ENCODE measurements at regions not wholly inside any gene's neighbourhood (a gene's known extent, or its start where the extent isn't known, plus 50 kb on each side); places are given as distances from the start of the nearest gene placed in this dataset.

GRCh38 chr3:81173514-81173913, 587.9 kb downstream of the GBE1 start:
- H3K36me3 Mint-ChIP-seq, result no peaks in the 10 kb centered on the region
- no peaks in the 10 kb centered on the region for H3K9me3 Mint-ChIP-seq
- H3K27me3 Mint-ChIP-seq, result no peaks in the 10 kb centered on the region
- H3K4me1 Mint-ChIP-seq, result no peaks in the 10 kb centered on the region
- no peak overlapping the region for H3K27ac Mint-ChIP-seq
- ATAC-seq (ENCODE audit: low read depth) (no peak), DNase-seq (no peak)
- H3K4me3 Mint-ChIP-seq, result no peak overlapping the region
- POLR2A ChIA-PET, result no interaction called here

GRCh38 chr3:81170298-81170697, 591.1 kb downstream of the GBE1 start:
- POLR2A ChIA-PET, result no interaction called here
- H3K9me3 Mint-ChIP-seq, result peaks cover 4% of the 10 kb centered on the region
- H3K4me1 Mint-ChIP-seq, result no peaks in the 10 kb centered on the region
- H3K27me3 Mint-ChIP-seq, result no peaks in the 10 kb centered on the region
- ATAC-seq (ENCODE audit: low read depth), result no peak
- H3K27ac Mint-ChIP-seq, result no peak overlapping the region
- no peaks in the 10 kb centered on the region for H3K36me3 Mint-ChIP-seq
- no peak overlapping the region for H3K4me3 Mint-ChIP-seq
- no peak for DNase-seq

- no peaks in the 10 kb centered on the region for H3K36me3 Mint-ChIP-seq
- no peak overlapping the region for H3K4me3 Mint-ChIP-seq
- H3K9me3 Mint-ChIP-seq, result peaks cover 5% of the 10 kb centered on the region
- POLR2A ChIA-PET, result no interaction called here
- DNase-seq, result no peak
- H3K27me3 Mint-ChIP-seq, result no peaks in the 10 kb centered on the region
- H3K4me1 Mint-ChIP-seq, result no peaks in the 10 kb centered on the region
- no peak overlapping the region for H3K27ac Mint-ChIP-seq
- ATAC-seq (ENCODE audit: low read depth), result no peak
These were observed 596.6 kb downstream of the GBE1 start for GRCh38 chr3:81164806-81165205.

GRCh38 chr3:81161851-81162250, 599.6 kb downstream of the GBE1 start:
- ATAC-seq (ENCODE audit: low read depth), result no peak
- H3K4me3 Mint-ChIP-seq, result no peak overlapping the region

GRCh38 chr3:81161100-81161499, 600.3 kb downstream of the GBE1 start:
- Mint-ChIP-seq H3K4me3 (no peak overlapping the region), H3K27ac (no peak overlapping the region), H3K9me3 (peaks cover 7% of the 10 kb centered on the region), H3K36me3 (no peaks in the 10 kb centered on the region), H3K27me3 (no peaks in the 10 kb centered on the region), H3K4me1 (no peaks in the 10 kb centered on the region)
- POLR2A ChIA-PET, result no interaction called here
- ATAC-seq (ENCODE audit: low read depth) (no peak), DNase-seq (no peak)

More at GRCh38 chr3:81161851-81162250, 599.6 kb downstream of the GBE1 start:
- Mint-ChIP-seq H3K4me1 (no peaks in the 10 kb centered on the region), H3K36me3 (no peaks in the 10 kb centered on the region), H3K9me3 (peaks cover 7% of the 10 kb centered on the region), H3K27me3 (no peaks in the 10 kb centered on the region), H3K27ac (no peak overlapping the region)
- POLR2A ChIA-PET, result no interaction called here
- DNase-seq, result no peak

GRCh38 chr3:81154611-81155143, 606.8 kb downstream of the GBE1 start:
- no peaks in the 10 kb centered on the region for H3K4me1 Mint-ChIP-seq

GRCh38 chr3:81152156-81152555, 609.3 kb downstream of the GBE1 start:
- no peaks in the 10 kb centered on the region for H3K4me1 Mint-ChIP-seq
- no peaks in the 10 kb centered on the region for H3K9me3 Mint-ChIP-seq
- ATAC-seq (ENCODE audit: low read depth) (no peak), DNase-seq (no peak)
- H3K27ac Mint-ChIP-seq, result no peak overlapping the region
- H3K36me3 Mint-ChIP-seq, result no peaks in the 10 kb centered on the region
- H3K27me3 Mint-ChIP-seq, result no peaks in the 10 kb centered on the region
- POLR2A ChIA-PET, result no interaction called here
- no peak overlapping the region for H3K4me3 Mint-ChIP-seq

More at GRCh38 chr3:81154611-81155143, 606.8 kb downstream of the GBE1 start:
- Mint-ChIP-seq H3K27ac (no peak overlapping the region), H3K27me3 (no peaks in the 10 kb centered on the region), H3K4me3 (no peak overlapping the region), H3K9me3 (peaks cover 3% of the 10 kb centered on the region), H3K36me3 (no peaks in the 10 kb centered on the region)
- DNase-seq (no peak), ATAC-seq (ENCODE audit: low read depth) (no peak)
- POLR2A ChIA-PET, result no interaction called here

- ATAC-seq (ENCODE audit: low read depth) (no peak), DNase-seq (no peak)
These were observed 628.5 kb downstream of the GBE1 start for GRCh38 chr3:81132995-81133394.

GRCh38 chr3:81105789-81106488, 655.5 kb downstream of the GBE1 start:
- Mint-ChIP-seq H3K4me3 (no peak overlapping the region), H3K36me3 (no peaks in the 10 kb centered on the region), H3K4me1 (no peaks in the 10 kb centered on the region), H3K27me3 (no peaks in the 10 kb centered on the region), H3K27ac (no peak overlapping the region), H3K9me3 (peaks cover 2% of the 10 kb centered on the region)
- ATAC-seq (ENCODE audit: low read depth) (no peak), DNase-seq (no peak)
- POLR2A ChIA-PET, result no interaction called here

More at GRCh38 chr3:81132995-81133394, 628.5 kb downstream of the GBE1 start:
- H3K27me3 Mint-ChIP-seq, result no peaks in the 10 kb centered on the region
- no peak overlapping the region for H3K4me3 Mint-ChIP-seq
- no peaks in the 10 kb centered on the region for H3K4me1 Mint-ChIP-seq
- no peaks in the 10 kb centered on the region for H3K36me3 Mint-ChIP-seq
- H3K27ac Mint-ChIP-seq, result no peak overlapping the region
- POLR2A ChIA-PET, result no interaction called here
- H3K9me3 Mint-ChIP-seq, result peaks cover 1% of the 10 kb centered on the region

GRCh38 chr3:81105206-81105605, 656.2 kb downstream of the GBE1 start:
- peaks cover 2% of the 10 kb centered on the region for H3K9me3 Mint-ChIP-seq
- POLR2A ChIA-PET, result no interaction called here
- no peaks in the 10 kb centered on the region for H3K4me1 Mint-ChIP-seq
- no peak for ATAC-seq (ENCODE audit: low read depth)
- H3K27ac Mint-ChIP-seq, result no peak overlapping the region
- no peaks in the 10 kb centered on the region for H3K36me3 Mint-ChIP-seq
- DNase-seq, result no peak
- no peak overlapping the region for H3K4me3 Mint-ChIP-seq
- H3K27me3 Mint-ChIP-seq, result no peaks in the 10 kb centered on the region

- POLR2A ChIA-PET, result no interaction called here
- peaks cover 2% of the 10 kb centered on the region for H3K9me3 Mint-ChIP-seq
- no peak for DNase-seq
- no peaks in the 10 kb centered on the region for H3K27me3 Mint-ChIP-seq
- no peak for ATAC-seq (ENCODE audit: low read depth)
- H3K4me1 Mint-ChIP-seq, result no peaks in the 10 kb centered on the region
- no peak overlapping the region for H3K27ac Mint-ChIP-seq
- H3K4me3 Mint-ChIP-seq, result no peak overlapping the region
- no peaks in the 10 kb centered on the region for H3K36me3 Mint-ChIP-seq
These were observed 663.6 kb downstream of the GBE1 start for GRCh38 chr3:81097889-81098288.

GRCh38 chr3:81095956-81096355, 665.5 kb downstream of the GBE1 start:
- H3K4me1 Mint-ChIP-seq, result no peaks in the 10 kb centered on the region
- POLR2A ChIA-PET, result no interaction called here
- H3K36me3 Mint-ChIP-seq, result no peaks in the 10 kb centered on the region
- peaks cover 2% of the 10 kb centered on the region for H3K9me3 Mint-ChIP-seq
- DNase-seq (no peak), ATAC-seq (ENCODE audit: low read depth) (no peak)
- H3K4me3 Mint-ChIP-seq, result no peak overlapping the region
- no peaks in the 10 kb centered on the region for H3K27me3 Mint-ChIP-seq
- no peak overlapping the region for H3K27ac Mint-ChIP-seq

GRCh38 chr3:81094986-81095385, 666.5 kb downstream of the GBE1 start:
- H3K9me3 Mint-ChIP-seq, result peaks cover 2% of the 10 kb centered on the region
- POLR2A ChIA-PET, result no interaction called here
- ATAC-seq (ENCODE audit: low read depth), result no peak

GRCh38 chr3:81087607-81088006, 673.8 kb downstream of the GBE1 start:
- POLR2A ChIA-PET, result no interaction called here
- no peak overlapping the region for H3K27ac Mint-ChIP-seq
- H3K36me3 Mint-ChIP-seq, result no peaks in the 10 kb centered on the region
- no peak for DNase-seq
- H3K4me1 Mint-ChIP-seq, result no peaks in the 10 kb centered on the region
- no peak overlapping the region for H3K4me3 Mint-ChIP-seq
- no peaks in the 10 kb centered on the region for H3K9me3 Mint-ChIP-seq
- H3K27me3 Mint-ChIP-seq, result no peaks in the 10 kb centered on the region
- no peak for ATAC-seq (ENCODE audit: low read depth)

More at GRCh38 chr3:81094986-81095385, 666.5 kb downstream of the GBE1 start:
- Mint-ChIP-seq H3K4me1 (no peaks in the 10 kb centered on the region), H3K27me3 (no peaks in the 10 kb centered on the region), H3K27ac (no peak overlapping the region), H3K36me3 (no peaks in the 10 kb centered on the region), H3K4me3 (no peak overlapping the region)
- no peak for DNase-seq
